ENCODE measurements at regions not wholly inside any gene's neighbourhood (a gene's known extent, or its start where the extent isn't known, plus 50 kb on each side); places are given as distances from the start of the nearest gene placed in this dataset.

DNA sequence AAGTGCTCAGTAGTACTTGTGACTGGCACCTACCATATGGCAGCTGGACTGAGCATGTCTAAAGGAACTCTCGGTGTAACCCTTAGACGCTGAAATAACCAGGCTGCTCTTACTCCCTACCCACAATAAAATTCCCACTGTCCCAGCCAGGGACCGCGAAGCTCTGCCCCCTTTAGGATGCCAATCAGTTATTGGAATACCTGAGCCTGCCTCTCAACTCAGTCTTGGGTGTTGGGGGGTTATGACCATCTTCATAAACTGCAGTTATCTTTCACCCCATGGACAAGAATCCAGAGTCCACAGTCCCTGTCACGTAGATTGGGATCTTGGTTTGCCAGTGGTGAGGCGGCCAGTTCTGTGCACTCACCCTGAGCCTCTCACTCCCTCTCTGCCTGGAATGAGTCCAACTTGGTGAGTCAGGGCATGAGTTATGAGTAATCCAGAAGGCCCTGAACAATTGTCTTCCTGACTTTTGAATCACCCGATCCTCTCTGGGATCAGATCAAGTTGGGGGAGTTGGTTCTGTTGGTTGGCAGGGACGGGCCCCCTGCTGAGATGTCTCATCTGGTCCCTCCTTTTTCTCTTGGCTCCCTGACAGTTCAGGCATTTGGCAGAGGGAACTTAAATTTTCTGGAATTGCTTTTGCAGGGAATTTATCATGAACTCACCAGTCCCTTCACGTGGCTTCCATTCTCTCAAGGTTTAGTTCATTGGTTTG is 120.1 kb upstream of the UBE2E1 start:
- TF ChIP-seq, protein P1, sequence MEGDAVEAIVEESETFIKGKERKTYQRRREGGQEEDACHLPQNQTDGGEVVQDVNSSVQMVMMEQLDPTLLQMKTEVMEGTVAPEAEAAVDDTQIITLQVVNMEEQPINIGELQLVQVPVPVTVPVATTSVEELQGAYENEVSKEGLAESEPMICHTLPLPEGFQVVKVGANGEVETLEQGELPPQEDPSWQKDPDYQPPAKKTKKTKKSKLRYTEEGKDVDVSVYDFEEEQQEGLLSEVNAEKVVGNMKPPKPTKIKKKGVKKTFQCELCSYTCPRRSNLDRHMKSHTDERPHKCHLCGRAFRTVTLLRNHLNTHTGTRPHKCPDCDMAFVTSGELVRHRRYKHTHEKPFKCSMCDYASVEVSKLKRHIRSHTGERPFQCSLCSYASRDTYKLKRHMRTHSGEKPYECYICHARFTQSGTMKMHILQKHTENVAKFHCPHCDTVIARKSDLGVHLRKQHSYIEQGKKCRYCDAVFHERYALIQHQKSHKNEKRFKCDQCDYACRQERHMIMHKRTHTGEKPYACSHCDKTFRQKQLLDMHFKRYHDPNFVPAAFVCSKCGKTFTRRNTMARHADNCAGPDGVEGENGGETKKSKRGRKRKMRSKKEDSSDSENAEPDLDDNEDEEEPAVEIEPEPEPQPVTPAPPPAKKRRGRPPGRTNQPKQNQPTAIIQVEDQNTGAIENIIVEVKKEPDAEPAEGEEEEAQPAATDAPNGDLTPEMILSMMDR (IDR thresholded peaks at IDR 0.05; ENCODE audit: poor library complexity, severe bottlenecking), result no peak
- TF ChIP-seq EZH2 (IDR thresholded peaks at IDR 0.05; ENCODE audit: borderline replicate concordance, insufficient read depth, low read length, poor library complexity, severe bottlenecking), result no peak
- TF ChIP-seq RAD21 (conservative IDR thresholded peaks at IDR 0.05), result no peak
- TF ChIP-seq POLR2AphosphoS5 (IDR thresholded peaks at IDR 0.05), result no peak
- no peak for TF ChIP-seq TAF1 (IDR thresholded peaks at IDR 0.05; ENCODE audit: low read depth)
- TF ChIP-seq EP300 (conservative IDR thresholded peaks at IDR 0.05; ENCODE audit: poor library complexity, severe bottlenecking), result no peak
- TF ChIP-seq MXI1 (conservative IDR thresholded peaks at IDR 0.05; ENCODE audit: poor library complexity, severe bottlenecking), result no peak

Data from neural cell (in vitro differentiated cells).